CD4-positive, alpha-beta memory T cell (primary cell): ENCODE measurements at regions not wholly inside any gene's neighbourhood (a gene's known extent, or its start where the extent isn't known, plus 50 kb on each side); places are given as distances from the start of the nearest gene placed in this dataset.

ENCODE experiments used
- CTCF ChIA-PET: fragments of 350-600 bp; sonication (Branson Sonifier 250); formaldehyde crosslinking; loops from one replicate; lab custom pipeline; 2021; ENCODE audit warnings: inconsistent platforms; ENCODE audit not compliant: partially characterized antibody; lab: Charles Lee
- POLR2A ChIA-PET: fragments of 350-600 bp; sonication (Branson Sonifier 250); formaldehyde crosslinking; loops from one replicate; lab custom pipeline; 2021; ENCODE audit not compliant: partially characterized antibody; lab: Charles Lee
- DNase-seq, 5 donors: peaks; one replicate each; pipeline versions ENCODE4 v3.0.0 to v3.0.0-alpha.2; 2020 to 2022; ENCODE audit warnings: mixed read lengths in 1 of 5
- H3K27ac ChIP-seq: one replicate; pipeline ENCODE4 v1.7.0; 2013; ENCODE audit warnings: low read depth, low read length
- H3K27me3 ChIP-seq: 2 replicates; pipeline ENCODE4 v1.7.0; 2013; ENCODE audit warnings: mild to moderate bottlenecking, low read length, moderate library complexity; ENCODE audit not compliant: insufficient read depth
- H3K36me3 ChIP-seq: 2 replicates; pipeline ENCODE4 v1.7.0; 2013; ENCODE audit warnings: mild to moderate bottlenecking, low read length, moderate library complexity; ENCODE audit not compliant: insufficient read depth
- H3K4me1 ChIP-seq: 2 replicates; pipeline ENCODE4 v1.7.0; 2013; ENCODE audit warnings: mild to moderate bottlenecking, low read length, moderate library complexity; ENCODE audit not compliant: insufficient read depth
- H3K4me3 ChIP-seq, 2 donors: one replicate each; pipeline ENCODE4 v1.7.0; 2013; ENCODE audit warnings: low read length in 2 of 2, mild to moderate bottlenecking in 1 of 2
- H3K9me3 ChIP-seq, 2 donors: one replicate each; pipeline ENCODE4 v1.7.0; 2013; ENCODE audit warnings: low read length in 2 of 2, control low read depth in 1 of 2; ENCODE audit not compliant: control insufficient read depth in 1 of 2
- H3K27ac Mint-ChIP-seq, 7 donors: one replicate each; pipeline ENCODE4 v1.8.0; 2020 to 2021; ENCODE audit warnings: mixed read lengths in 7 of 7, mild to moderate bottlenecking in 6 of 7, inconsistent platforms in 3 of 7, moderate library complexity in 3 of 7
- H3K27me3 Mint-ChIP-seq, 2 donors: one replicate each; pipeline ENCODE4 v1.8.0; 2020 to 2021; ENCODE audit warnings: mixed read lengths in 2 of 2
- H3K36me3 Mint-ChIP-seq, 2 donors: one replicate each; pipeline ENCODE4 v1.8.0; 2020 to 2021; ENCODE audit warnings: mixed read lengths in 2 of 2, inconsistent platforms in 1 of 2, mild to moderate bottlenecking in 1 of 2
- H3K4me1 Mint-ChIP-seq, 4 donors: one replicate each; pipeline ENCODE4 v1.8.0; 2020 to 2021; ENCODE audit warnings: mixed read lengths in 4 of 4, mild to moderate bottlenecking in 1 of 4
- H3K4me3 Mint-ChIP-seq, 8 donors: one replicate each; pipeline ENCODE4 v1.8.0; 2020 to 2021; ENCODE audit warnings: mixed read lengths in 8 of 8, mild to moderate bottlenecking in 7 of 8, moderate library complexity in 6 of 8, inconsistent platforms in 3 of 8
- H3K9me3 Mint-ChIP-seq, 8 donors: one replicate each; pipeline ENCODE4 v1.8.0; 2020 to 2021; ENCODE audit warnings: mixed read lengths in 8 of 8, mild to moderate bottlenecking in 5 of 8, inconsistent platforms in 3 of 8, moderate library complexity in 1 of 8
- intact Hi-C: fragments of 100-400 bp; cut with micrococcal nuclease; formaldehyde crosslinking; loops from one replicate; pipeline ENCODE4 v1.15.1; 2023

GRCh38 chr6:104214901-104215300 lies 644.8 kb downstream of the HACE1 start:
- Mint-ChIP-seq H3K27me3 (no peaks in the 10 kb centered on the region), H3K4me3 (no peak overlapping the region), H3K36me3 (no peaks in the 10 kb centered on the region), H3K4me1 (no peaks in the 10 kb centered on the region), H3K9me3 (peaks cover 0 to 2% (median 0%) of the 10 kb centered on the region in 8 donors), H3K27ac (no peak overlapping the region)
- H3K4me3 ChIP-seq = no peak overlapping the region
- H3K9me3 ChIP-seq = no peaks in the 10 kb centered on the region
- no peaks in the 10 kb centered on the region for H3K4me1 ChIP-seq
- H3K36me3 ChIP-seq = no peaks in the 10 kb centered on the region
- ChIA-PET CTCF (no interaction called here), POLR2A (no interaction called here)
- H3K27me3 ChIP-seq = no peaks in the 10 kb centered on the region
- no peak overlapping the region for H3K27ac ChIP-seq
- intact Hi-C loops = no loop called here
- no peak for DNase-seq

GRCh38 chr6:104212977-104213668 lies 646.6 kb downstream of the HACE1 start:
- Mint-ChIP-seq H3K4me3 (no peak overlapping the region), H3K4me1 (no peaks in the 10 kb centered on the region), H3K27me3 (no peaks in the 10 kb centered on the region), H3K27ac (no peak overlapping the region), H3K36me3 (no peaks in the 10 kb centered on the region), H3K9me3 (peaks cover 0 to 2% (median 0%) of the 10 kb centered on the region in 8 donors)
- no peak overlapping the region for H3K4me3 ChIP-seq
- no peak overlapping the region for H3K27ac ChIP-seq
- ChIA-PET POLR2A (no interaction called here), CTCF (no interaction called here)
- no peaks in the 10 kb centered on the region for H3K9me3 ChIP-seq
- intact Hi-C loops = no loop called here
- H3K36me3 ChIP-seq = no peaks in the 10 kb centered on the region
- H3K27me3 ChIP-seq = no peaks in the 10 kb centered on the region
- H3K4me1 ChIP-seq = no peaks in the 10 kb centered on the region
- DNase-seq = no peak

DNA sequence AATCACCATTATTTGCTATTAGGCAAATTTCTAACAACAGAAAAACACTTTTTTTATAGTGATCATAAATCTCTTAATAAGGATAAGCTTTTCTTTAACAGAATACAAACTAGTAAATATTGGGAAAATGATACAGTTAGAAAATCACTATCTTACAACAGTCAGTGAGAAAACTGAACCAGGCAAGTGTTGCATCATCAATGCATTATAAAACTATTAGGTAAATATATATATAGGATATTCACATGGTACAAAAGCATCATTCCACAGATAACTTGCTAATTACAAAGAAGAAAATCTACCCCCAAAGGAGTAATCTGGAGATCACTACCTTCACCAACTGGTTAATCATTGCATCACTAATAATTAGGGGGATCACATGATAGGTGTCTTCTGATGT lies 652.1 kb downstream of the HACE1 start:
- H3K36me3 Mint-ChIP-seq = no peaks in the 10 kb centered on the region
- ChIA-PET CTCF (no interaction called here), POLR2A (no interaction called here)
- Histone ChIP-seq H3K9me3 (no peaks in the 10 kb centered on the region), H3K36me3 (no peaks in the 10 kb centered on the region), H3K4me3 (no peak overlapping the region), H3K27ac (no peak overlapping the region), H3K27me3 (no peaks in the 10 kb centered on the region), H3K4me1 (no peaks in the 10 kb centered on the region)
- H3K4me1 Mint-ChIP-seq = no peaks in the 10 kb centered on the region
- peaks cover 0 to 5% (median 3%) of the 10 kb centered on the region in 8 donors for H3K9me3 Mint-ChIP-seq
- H3K27ac Mint-ChIP-seq = no peak overlapping the region
- H3K4me3 Mint-ChIP-seq = no peak overlapping the region
- H3K27me3 Mint-ChIP-seq = no peaks in the 10 kb centered on the region
- DNase-seq = no peak
- intact Hi-C loops = no loop called here

GRCh38 chr6:104201557-104201956 lies 658.2 kb downstream of the HACE1 start:
- POLR2A ChIA-PET = no interaction called here
- Histone ChIP-seq H3K4me1 (no peaks in the 10 kb centered on the region), H3K4me3 (no peak overlapping the region), H3K27ac (no peak overlapping the region), H3K36me3 (no peaks in the 10 kb centered on the region), H3K9me3 (no peaks in the 10 kb centered on the region), H3K27me3 (no peaks in the 10 kb centered on the region)
- Mint-ChIP-seq H3K36me3 (no peaks in the 10 kb centered on the region), H3K4me3 (no peak overlapping the region), H3K27me3 (no peaks in the 10 kb centered on the region), H3K9me3 (peaks cover 3 to 17% (median 7%) of the 10 kb centered on the region in 8 donors), H3K27ac (no peak overlapping the region), H3K4me1 (no peaks in the 10 kb centered on the region)
- intact Hi-C loops = no loop called here
- no peak for DNase-seq
- CTCF ChIA-PET = no interaction called here

- H3K4me1 ChIP-seq = no peaks in the 10 kb centered on the region
- Mint-ChIP-seq H3K27me3 (no peaks in the 10 kb centered on the region), H3K4me3 (no peak overlapping the region), H3K36me3 (no peaks in the 10 kb centered on the region), H3K27ac (no peak overlapping the region), H3K4me1 (no peaks in the 10 kb centered on the region), H3K9me3 (peaks cover 0 to 24% (median 17%) of the 10 kb centered on the region in 8 donors)
- intact Hi-C loops = no loop called here
- H3K4me3 ChIP-seq = no peak overlapping the region
- no peaks in the 10 kb centered on the region for H3K27me3 ChIP-seq
- ChIA-PET CTCF (no interaction called here), POLR2A (no interaction called here)
- no peak overlapping the region for H3K27ac ChIP-seq
- no peaks in the 10 kb centered on the region for H3K36me3 ChIP-seq
- H3K9me3 ChIP-seq = no peaks in the 10 kb centered on the region
- DNase-seq = no peak
Measured at GRCh38 chr6:104187616-104188015, 672.1 kb downstream of the HACE1 start.

- H3K4me1 Mint-ChIP-seq = no peaks in the 10 kb centered on the region
- no peak for DNase-seq
- H3K4me3 ChIP-seq = no peak overlapping the region
- H3K4me1 ChIP-seq = no peaks in the 10 kb centered on the region
- peaks cover 0 to 20% (median 13%) of the 10 kb centered on the region in 8 donors for H3K9me3 Mint-ChIP-seq
- H3K27me3 ChIP-seq = no peaks in the 10 kb centered on the region
- no peak overlapping the region for H3K27ac ChIP-seq
- H3K9me3 ChIP-seq = no peaks in the 10 kb centered on the region
- H3K27me3 Mint-ChIP-seq = no peaks in the 10 kb centered on the region
- POLR2A ChIA-PET = no interaction called here
- H3K4me3 Mint-ChIP-seq = no peak overlapping the region
- no peaks in the 10 kb centered on the region for H3K36me3 Mint-ChIP-seq
- CTCF ChIA-PET = no interaction called here
- intact Hi-C loops = no loop called here
- H3K27ac Mint-ChIP-seq = no peak overlapping the region
- no peaks in the 10 kb centered on the region for H3K36me3 ChIP-seq
Measured at GRCh38 chr6:104186831-104187230, 672.9 kb downstream of the HACE1 start.

DNA sequence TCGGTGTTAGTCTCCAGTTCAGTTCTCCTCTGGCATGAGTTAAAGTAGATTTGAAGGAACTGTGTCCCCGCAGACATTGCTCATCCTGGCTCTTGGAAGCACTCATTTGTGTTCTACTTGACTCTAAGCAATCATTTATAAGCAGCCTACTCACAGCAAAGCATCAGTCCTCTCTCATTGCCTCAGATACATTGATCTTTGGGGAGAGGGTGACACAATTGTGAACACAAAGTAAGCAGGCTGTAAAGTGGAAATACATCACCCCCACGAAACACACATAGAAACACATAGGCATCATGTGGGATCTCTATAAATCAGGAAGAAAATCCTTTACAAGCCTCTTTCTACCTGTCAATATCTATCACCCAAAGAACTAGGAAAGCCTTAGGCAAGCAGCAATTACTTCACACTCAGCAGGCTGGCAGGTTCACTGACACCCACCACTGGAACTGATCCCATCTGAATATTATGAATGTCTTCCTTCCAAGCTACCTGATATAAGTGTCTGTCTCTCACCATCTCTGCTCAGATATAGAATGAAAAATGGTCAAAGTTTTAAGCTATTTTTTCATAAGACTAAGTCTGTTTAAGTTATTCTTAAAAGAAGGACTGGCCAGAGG lies 675.8 kb downstream of the HACE1 start:
- Histone ChIP-seq H3K36me3 (no peaks in the 10 kb centered on the region), H3K27ac (no peak overlapping the region), H3K4me1 (no peaks in the 10 kb centered on the region), H3K9me3 (no peaks in the 10 kb centered on the region), H3K4me3 (no peak overlapping the region), H3K27me3 (no peaks in the 10 kb centered on the region)
- ChIA-PET CTCF (no interaction called here), POLR2A (no interaction called here)
- no peak overlapping the region for H3K4me3 Mint-ChIP-seq
- H3K9me3 Mint-ChIP-seq = peaks cover 0 to 5% (median 0%) of the 10 kb centered on the region in 8 donors
- H3K27me3 Mint-ChIP-seq = peaks cover 0 to 1% of the 10 kb centered on the region in 2 donors
- DNase-seq = no peak
- no peak overlapping the region for H3K27ac Mint-ChIP-seq
- no peaks in the 10 kb centered on the region for H3K4me1 Mint-ChIP-seq
- intact Hi-C loops = no loop called here
- H3K36me3 Mint-ChIP-seq = no peaks in the 10 kb centered on the region
